B cell (primary cell): ENCODE measurements at regions not wholly inside any gene's neighbourhood (a gene's known extent, or its start where the extent isn't known, plus 50 kb on each side); places are given as distances from the start of the nearest gene placed in this dataset.

Experiments
- ATAC-seq: fragments of 200-7000 bp; cut with Tn5 transposase; one replicate; pipeline ENCODE4 v1.10.0; 2021; ENCODE audit warnings: low read depth, mild to moderate bottlenecking, moderate number of reproducible peaks, moderate library complexity
- CTCF ChIA-PET: fragments of 350-600 bp; sonication (Branson Sonifier 250); formaldehyde crosslinking; loops from one replicate; lab custom pipeline; 2021; ENCODE audit warnings: antibody characterized with exemption, inconsistent platforms; lab: Charles Lee
- POLR2A ChIA-PET: fragments of 350-600 bp; sonication (Branson Sonifier 250); formaldehyde crosslinking; loops from one replicate; lab custom pipeline; 2021; ENCODE audit warnings: antibody characterized with exemption; lab: Charles Lee
- DNase-seq: peaks from one replicate; pipeline ENCODE4 v3.0.0; 2013
- H2AFZ ChIP-seq: 2 replicates; pipeline ENCODE4 v1.6.1; 2012; ENCODE audit warnings: mild to moderate bottlenecking, low read depth, low read length; ENCODE audit not compliant: insufficient read depth, poor library complexity, severe bottlenecking
- H3K27ac ChIP-seq, 2 donors: 1 replicate in 1 of 2; 2 replicates in 1 of 2; pipeline ENCODE4 v1.5.1; 2012 to 2013; ENCODE audit warnings: low read length in 2 of 2, mild to moderate bottlenecking in 2 of 2, moderate library complexity in 1 of 2
- H3K27me3 ChIP-seq, 4 experiments: fragments of 200-600 bp in 1 of 4; sonication (generic) in 1 of 4; replicated peaks in 1 of 4; 1 replicate in 2 of 4; 2 replicates in 2 of 4; pipeline versions ENCODE4 v1.6.1 to v1.7.0; 2013 to 2016; ENCODE audit warnings: low read length in 3 of 4, mild to moderate bottlenecking in 2 of 4, mixed read lengths in 1 of 4, moderate library complexity in 1 of 4; ENCODE audit not compliant: insufficient read depth in 4 of 4, control insufficient read depth in 3 of 4; ENCODE audit errors: control extremely low read depth in 1 of 4
- H3K36me3 ChIP-seq, 2 experiments: replicated peaks in 1 of 2; 1 replicate in 1 of 2; 2 replicates in 1 of 2; pipeline versions ENCODE4 v1.6.1 to v1.7.1; 2013; ENCODE audit warnings: low read length in 1 of 2; ENCODE audit not compliant: insufficient read depth in 2 of 2, control insufficient read depth in 1 of 2; ENCODE audit errors: control extremely low read depth in 1 of 2, extremely low read depth in 1 of 2
- H3K4me1 ChIP-seq, 2 donors: fragments of 200-600 bp in 1 of 2; sonication (generic) in 1 of 2; 1 replicate in 1 of 2; 2 replicates in 1 of 2; pipeline versions ENCODE4 v1.5.1 to v1.6.1; 2013 to 2017; ENCODE audit warnings: low read length in 2 of 2; ENCODE audit not compliant: control insufficient read depth in 2 of 2, insufficient read depth in 2 of 2
- H3K4me2 ChIP-seq: replicated peaks from 2 replicates; pipeline ENCODE3; 2012; ENCODE audit warnings: mild to moderate bottlenecking, low read depth, low read length; ENCODE audit not compliant: poor library complexity, severe bottlenecking
- H3K4me3 ChIP-seq, 5 experiments: fragments of 200-600 bp in 1 of 5; sonication (generic) in 1 of 5; 1 replicate in 3 of 5; 2 replicates in 2 of 5; pipeline versions ENCODE4 v1.5.1 to v1.7.0; 2011 to 2016; ENCODE audit warnings: low read length in 4 of 5, mild to moderate bottlenecking in 4 of 5, low read depth in 2 of 5, control low read depth in 1 of 5, moderate library complexity in 1 of 5; ENCODE audit not compliant: insufficient read depth in 1 of 5; ENCODE audit errors: control extremely low read depth in 1 of 5, extremely low read depth in 1 of 5
- H3K79me2 ChIP-seq: fragments of 200-600 bp; sonication (generic); one replicate; pipeline ENCODE4 v1.6.0; 2016; ENCODE audit warnings: low read length; ENCODE audit not compliant: control insufficient read depth, insufficient read depth
- H3K9ac ChIP-seq: fragments of 200-600 bp; sonication (generic); 2 replicates; pipeline ENCODE4 v1.6.1; 2017; ENCODE audit warnings: mild to moderate bottlenecking, low read length, moderate library complexity
- H3K9me3 ChIP-seq, 3 donors: one replicate each; pipeline versions ENCODE4 v1.6.1 to v1.7.1; 2013; ENCODE audit warnings: low read length in 2 of 3; ENCODE audit not compliant: control insufficient read depth in 2 of 3, insufficient read depth in 1 of 3; ENCODE audit errors: control extremely low read depth in 1 of 3
- H4K20me1 ChIP-seq: 2 replicates; pipeline ENCODE4 v1.6.0; 2012; ENCODE audit warnings: mild to moderate bottlenecking, low read length; ENCODE audit not compliant: insufficient read depth, control insufficient read depth, poor library complexity, severe bottlenecking
- H3K27ac Mint-ChIP-seq: one replicate; pipeline ENCODE4 v1.8.0; 2021; ENCODE audit warnings: mixed read lengths
- H3K27me3 Mint-ChIP-seq: one replicate; pipeline ENCODE4 v1.8.0; 2021; ENCODE audit warnings: mixed read lengths
- H3K4me1 Mint-ChIP-seq: one replicate; pipeline ENCODE4 v1.8.0; 2021; ENCODE audit warnings: mixed read lengths
- H3K4me3 Mint-ChIP-seq: one replicate; pipeline ENCODE4 v1.8.0; 2021; ENCODE audit warnings: mixed read lengths
- H3K9me3 Mint-ChIP-seq: one replicate; pipeline ENCODE4 v1.8.0; 2022; ENCODE audit warnings: mixed read lengths; ENCODE audit not compliant: insufficient read depth
- EZH2 ChIP-seq: IDR thresholded peaks from 2 replicates; pipeline ENCODE4 v1.6.1; 2012; ENCODE audit warnings: borderline replicate concordance, low read depth, mild to moderate bottlenecking, moderate library complexity, low read length; ENCODE audit not compliant: insufficient read depth, poor library complexity, severe bottlenecking
- WGBS: methylation state at CpG from one replicate; pipeline ENCODE4 v1.1.5; 2013; ENCODE audit warnings: missing lambda C conversion rate; ENCODE audit not compliant: insufficient coverage; 5-methylcytosine and 5-hydroxymethylcytosine counted together
- intact Hi-C: fragments of 100-400 bp; cut with micrococcal nuclease; formaldehyde crosslinking; loops from one replicate; pipeline ENCODE4 v1.10.0; 2022
- TF ChIP-seq, protein P1 (sequence below): fragments of 200-600 bp; IDR thresholded peaks from one replicate; pipeline ENCODE4 v1.8.0; 2022; ENCODE audit warnings: antibody characterized with exemption, mild to moderate bottlenecking

DNA sequence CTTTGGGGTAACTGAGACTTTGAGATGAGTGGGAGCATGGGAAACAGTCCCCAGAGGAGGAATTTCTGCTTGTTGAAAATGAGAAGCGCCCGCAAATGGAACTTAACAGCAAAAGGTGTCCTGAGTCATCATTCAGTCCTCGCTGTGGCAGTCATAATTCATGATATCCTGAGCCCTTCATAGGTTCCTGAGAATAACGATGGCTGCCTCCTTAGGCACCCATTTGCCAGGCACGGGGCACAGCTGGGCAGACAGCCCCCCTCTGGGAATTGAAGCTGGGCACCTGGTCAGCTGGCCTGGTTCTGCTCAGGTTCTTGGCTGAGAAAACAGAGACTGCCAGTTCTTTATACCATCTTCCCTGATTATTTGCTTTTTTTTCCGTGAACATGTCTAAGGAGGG is 69.8 kb upstream of the EGFLAM start:
- Histone ChIP-seq H3K27me3 (peaks cover 0 to 3% (median 0%) of the 10 kb centered on the region in 4 experiments), H3K4me1 (no peaks in the 10 kb centered on the region), H3K9me3 (peaks cover 0 to 7% (median 0%) of the 10 kb centered on the region in 3 donors), H3K36me3 (no peaks in the 10 kb centered on the region), H3K79me2 (no peaks in the 10 kb centered on the region), H3K4me3 (no peak overlapping the region), H2AFZ (no peak overlapping the region), H3K27ac (no peak overlapping the region), H3K9ac (no peak overlapping the region), H3K4me2 (no peak overlapping the region), H4K20me1 (no peaks in the 10 kb centered on the region)
- Mint-ChIP-seq H3K9me3 (no peaks in the 10 kb centered on the region), H3K4me3 (no peak overlapping the region), H3K27ac (no peak overlapping the region), H3K4me1 (peaks cover 3% of the 10 kb centered on the region), H3K27me3 (peaks cover 21% of the 10 kb centered on the region)
- ChIA-PET CTCF (interaction anchor here (1.0 kb wide), 1 partner anchor 28 kb away, joined by 3 read pairs; no protein-coding TSS in a partner anchor), POLR2A (no interaction called here)
- intact Hi-C loops: no loop called here
- WGBS: 61% methylated on average over 6 of the region's 6 CpGs
- ATAC-seq (no peak), DNase-seq (no peak)
- no peak for TF ChIP-seq EZH2
- TF ChIP-seq, protein P1, sequence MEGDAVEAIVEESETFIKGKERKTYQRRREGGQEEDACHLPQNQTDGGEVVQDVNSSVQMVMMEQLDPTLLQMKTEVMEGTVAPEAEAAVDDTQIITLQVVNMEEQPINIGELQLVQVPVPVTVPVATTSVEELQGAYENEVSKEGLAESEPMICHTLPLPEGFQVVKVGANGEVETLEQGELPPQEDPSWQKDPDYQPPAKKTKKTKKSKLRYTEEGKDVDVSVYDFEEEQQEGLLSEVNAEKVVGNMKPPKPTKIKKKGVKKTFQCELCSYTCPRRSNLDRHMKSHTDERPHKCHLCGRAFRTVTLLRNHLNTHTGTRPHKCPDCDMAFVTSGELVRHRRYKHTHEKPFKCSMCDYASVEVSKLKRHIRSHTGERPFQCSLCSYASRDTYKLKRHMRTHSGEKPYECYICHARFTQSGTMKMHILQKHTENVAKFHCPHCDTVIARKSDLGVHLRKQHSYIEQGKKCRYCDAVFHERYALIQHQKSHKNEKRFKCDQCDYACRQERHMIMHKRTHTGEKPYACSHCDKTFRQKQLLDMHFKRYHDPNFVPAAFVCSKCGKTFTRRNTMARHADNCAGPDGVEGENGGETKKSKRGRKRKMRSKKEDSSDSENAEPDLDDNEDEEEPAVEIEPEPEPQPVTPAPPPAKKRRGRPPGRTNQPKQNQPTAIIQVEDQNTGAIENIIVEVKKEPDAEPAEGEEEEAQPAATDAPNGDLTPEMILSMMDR: no peak

DNA sequence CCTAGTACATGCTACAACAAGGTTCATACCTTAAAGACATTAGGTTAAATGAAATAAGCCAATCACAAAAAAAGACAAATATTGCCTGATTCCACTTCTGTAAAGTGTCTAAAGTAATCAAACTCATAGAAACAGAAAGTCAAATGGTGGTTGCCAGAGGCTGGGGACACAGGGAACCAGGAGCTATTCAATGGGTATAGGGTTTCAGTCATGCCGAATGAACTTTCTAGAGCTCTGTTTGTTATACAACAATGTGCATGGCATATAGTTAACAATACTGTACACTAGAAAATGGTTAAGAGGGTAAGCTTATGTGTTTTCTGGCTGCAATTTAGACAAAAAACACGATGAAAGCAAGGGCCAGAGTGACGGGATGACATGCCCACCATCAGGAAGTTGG is 70.8 kb upstream of the EGFLAM start:
- H3K4me3 Mint-ChIP-seq: no peak overlapping the region
- peaks cover 13% of the 10 kb centered on the region for H3K27me3 Mint-ChIP-seq
- H3K79me2 ChIP-seq: no peaks in the 10 kb centered on the region
- H3K36me3 ChIP-seq: no peaks in the 10 kb centered on the region
- H3K4me2 ChIP-seq: no peak overlapping the region
- no peaks in the 10 kb centered on the region for H3K27me3 ChIP-seq
- DNase-seq (no peak), ATAC-seq (no peak)
- no peaks in the 10 kb centered on the region for H3K4me1 ChIP-seq
- no peaks in the 10 kb centered on the region for H4K20me1 ChIP-seq
- intact Hi-C loops: no loop called here
- H2AFZ ChIP-seq: no peak overlapping the region
- H3K4me1 Mint-ChIP-seq: no peaks in the 10 kb centered on the region
- H3K27ac Mint-ChIP-seq: no peak overlapping the region
- ChIA-PET CTCF (no interaction called here), POLR2A (no interaction called here)
- no peak overlapping the region for H3K4me3 ChIP-seq
- WGBS: 100% methylated on average over 1 of the region's 3 CpGs
- no peak overlapping the region for H3K9ac ChIP-seq
- no peak overlapping the region for H3K27ac ChIP-seq
- H3K9me3 Mint-ChIP-seq: no peaks in the 10 kb centered on the region
- TF ChIP-seq, protein P1: no peak
- no peak for TF ChIP-seq EZH2
- H3K9me3 ChIP-seq: peaks cover 0 to 7% (median 0%) of the 10 kb centered on the region in 3 donors
